Ishikawa (cell line): ENCODE measurements at regions not wholly inside any gene's neighbourhood (a gene's known extent, or its start where the extent isn't known, plus 50 kb on each side); places are given as distances from the start of the nearest gene placed in this dataset.

Experiments
- CEBPB ChIP-seq: IDR thresholded peaks from 2 replicates; pipeline ENCODE4 v1.6.1; 2012
- CREB1 ChIP-seq: IDR thresholded peaks from 2 replicates; pipeline ENCODE4 v1.6.1; 2012; ENCODE audit warnings: low read depth
- EGR1 ChIP-seq: IDR thresholded peaks from 2 replicates; pipeline ENCODE4 v1.6.1; 2012
- EP300 ChIP-seq: IDR thresholded peaks from 2 replicates; pipeline ENCODE4 v1.6.1; 2012; ENCODE audit warnings: borderline replicate concordance
- FOXM1 ChIP-seq: IDR thresholded peaks from 2 replicates; pipeline ENCODE4 v1.6.1; 2012; ENCODE audit warnings: low read depth, borderline replicate concordance
- NFIC ChIP-seq: IDR thresholded peaks from 2 replicates; pipeline ENCODE4 v1.6.1; 2012
- RAD21 ChIP-seq: IDR thresholded peaks from 2 replicates; pipeline ENCODE4 v1.6.1; 2012; ENCODE audit warnings: low read depth
- TAF1 ChIP-seq: IDR thresholded peaks from 2 replicates; pipeline ENCODE4 v1.6.1; 2012; ENCODE audit warnings: low read depth, mild to moderate bottlenecking
- TCF12 ChIP-seq: IDR thresholded peaks from 2 replicates; pipeline ENCODE4 v1.6.1; 2012; ENCODE audit warnings: low read depth
- TEAD4 ChIP-seq: IDR thresholded peaks from 2 replicates; pipeline ENCODE4 v1.6.1; 2012
- YY1 ChIP-seq: IDR thresholded peaks from 2 replicates; pipeline ENCODE4 v1.6.1; 2012; ENCODE audit warnings: low read depth
- ZBTB7A ChIP-seq: IDR thresholded peaks from 2 replicates; pipeline ENCODE4 v1.6.1; 2012; ENCODE audit warnings: low read depth
- TF ChIP-seq, protein P1 (sequence below): IDR thresholded peaks from 2 replicates; pipeline ENCODE4 v1.6.1; 2012; ENCODE audit warnings: low read depth, mild to moderate bottlenecking
- TF ChIP-seq, protein P2 (sequence below): IDR thresholded peaks from 2 replicates; pipeline ENCODE4 v1.6.1; 2012
- TF ChIP-seq, protein P3 (sequence below): IDR thresholded peaks from 2 replicates; pipeline ENCODE4 v1.6.1; 2012

DNA sequence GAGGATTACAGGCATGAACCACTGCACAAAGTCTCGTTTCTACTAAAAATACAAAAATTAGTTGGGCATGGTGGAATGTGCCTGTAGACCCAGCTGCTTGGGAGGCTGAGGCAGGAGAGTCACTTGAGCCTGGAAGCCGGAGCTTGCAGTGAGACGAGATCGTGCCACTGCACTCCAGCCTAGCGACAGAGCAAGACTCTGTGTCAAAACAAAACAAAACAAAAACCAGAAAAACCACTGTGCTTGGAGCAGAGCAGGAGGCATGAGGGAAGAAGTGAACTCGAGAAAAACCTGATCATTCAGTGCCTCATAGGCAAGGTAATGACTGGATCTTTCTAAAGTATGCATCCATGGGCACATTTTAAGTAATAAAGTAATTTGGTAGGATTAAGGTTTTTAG is 487.8 kb downstream of the KCNH5 start:
- TF ChIP-seq ZBTB7A: no peak
- no peak for TF ChIP-seq EP300
- TF ChIP-seq TAF1: no peak

DNA sequence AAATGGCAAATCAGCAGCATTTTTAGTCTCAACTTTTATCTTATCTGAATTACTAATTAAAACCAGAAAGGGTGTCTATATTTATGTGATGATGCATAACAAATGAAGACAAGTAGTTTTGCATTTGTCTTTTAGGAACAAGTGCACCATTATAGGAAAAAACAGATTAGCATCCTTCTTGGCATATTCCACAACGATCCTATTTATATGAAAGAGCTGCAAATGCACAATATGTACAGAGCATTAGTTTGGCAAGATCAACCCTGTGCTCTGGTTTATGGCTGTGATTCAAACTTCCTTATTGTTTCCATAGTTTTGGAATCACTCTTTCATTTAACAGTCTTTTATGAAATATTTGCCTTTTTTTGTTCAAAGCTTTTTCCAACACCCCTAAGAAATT is 486.8 kb downstream of the KCNH5 start:
- TF ChIP-seq TAF1: no peak
- no peak for TF ChIP-seq EP300
- TF ChIP-seq, protein P1, sequence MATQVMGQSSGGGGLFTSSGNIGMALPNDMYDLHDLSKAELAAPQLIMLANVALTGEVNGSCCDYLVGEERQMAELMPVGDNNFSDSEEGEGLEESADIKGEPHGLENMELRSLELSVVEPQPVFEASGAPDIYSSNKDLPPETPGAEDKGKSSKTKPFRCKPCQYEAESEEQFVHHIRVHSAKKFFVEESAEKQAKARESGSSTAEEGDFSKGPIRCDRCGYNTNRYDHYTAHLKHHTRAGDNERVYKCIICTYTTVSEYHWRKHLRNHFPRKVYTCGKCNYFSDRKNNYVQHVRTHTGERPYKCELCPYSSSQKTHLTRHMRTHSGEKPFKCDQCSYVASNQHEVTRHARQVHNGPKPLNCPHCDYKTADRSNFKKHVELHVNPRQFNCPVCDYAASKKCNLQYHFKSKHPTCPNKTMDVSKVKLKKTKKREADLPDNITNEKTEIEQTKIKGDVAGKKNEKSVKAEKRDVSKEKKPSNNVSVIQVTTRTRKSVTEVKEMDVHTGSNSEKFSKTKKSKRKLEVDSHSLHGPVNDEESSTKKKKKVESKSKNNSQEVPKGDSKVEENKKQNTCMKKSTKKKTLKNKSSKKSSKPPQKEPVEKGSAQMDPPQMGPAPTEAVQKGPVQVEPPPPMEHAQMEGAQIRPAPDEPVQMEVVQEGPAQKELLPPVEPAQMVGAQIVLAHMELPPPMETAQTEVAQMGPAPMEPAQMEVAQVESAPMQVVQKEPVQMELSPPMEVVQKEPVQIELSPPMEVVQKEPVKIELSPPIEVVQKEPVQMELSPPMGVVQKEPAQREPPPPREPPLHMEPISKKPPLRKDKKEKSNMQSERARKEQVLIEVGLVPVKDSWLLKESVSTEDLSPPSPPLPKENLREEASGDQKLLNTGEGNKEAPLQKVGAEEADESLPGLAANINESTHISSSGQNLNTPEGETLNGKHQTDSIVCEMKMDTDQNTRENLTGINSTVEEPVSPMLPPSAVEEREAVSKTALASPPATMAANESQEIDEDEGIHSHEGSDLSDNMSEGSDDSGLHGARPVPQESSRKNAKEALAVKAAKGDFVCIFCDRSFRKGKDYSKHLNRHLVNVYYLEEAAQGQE: no peak
- TF ChIP-seq TCF12: no peak
- no peak for TF ChIP-seq TEAD4
- no peak for TF ChIP-seq FOXM1
- TF ChIP-seq ZBTB7A: no peak
- TF ChIP-seq CEBPB: no peak
- TF ChIP-seq, protein P2, sequence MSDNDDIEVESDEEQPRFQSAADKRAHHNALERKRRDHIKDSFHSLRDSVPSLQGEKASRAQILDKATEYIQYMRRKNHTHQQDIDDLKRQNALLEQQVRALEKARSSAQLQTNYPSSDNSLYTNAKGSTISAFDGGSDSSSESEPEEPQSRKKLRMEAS: no peak
- no peak for TF ChIP-seq EGR1
- TF ChIP-seq, protein P3, sequence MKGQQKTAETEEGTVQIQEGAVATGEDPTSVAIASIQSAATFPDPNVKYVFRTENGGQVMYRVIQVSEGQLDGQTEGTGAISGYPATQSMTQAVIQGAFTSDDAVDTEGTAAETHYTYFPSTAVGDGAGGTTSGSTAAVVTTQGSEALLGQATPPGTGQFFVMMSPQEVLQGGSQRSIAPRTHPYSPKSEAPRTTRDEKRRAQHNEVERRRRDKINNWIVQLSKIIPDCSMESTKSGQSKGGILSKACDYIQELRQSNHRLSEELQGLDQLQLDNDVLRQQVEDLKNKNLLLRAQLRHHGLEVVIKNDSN: no peak
- no peak for TF ChIP-seq RAD21
- TF ChIP-seq NFIC: no peak
- no peak for TF ChIP-seq YY1
- no peak for TF ChIP-seq CREB1

DNA sequence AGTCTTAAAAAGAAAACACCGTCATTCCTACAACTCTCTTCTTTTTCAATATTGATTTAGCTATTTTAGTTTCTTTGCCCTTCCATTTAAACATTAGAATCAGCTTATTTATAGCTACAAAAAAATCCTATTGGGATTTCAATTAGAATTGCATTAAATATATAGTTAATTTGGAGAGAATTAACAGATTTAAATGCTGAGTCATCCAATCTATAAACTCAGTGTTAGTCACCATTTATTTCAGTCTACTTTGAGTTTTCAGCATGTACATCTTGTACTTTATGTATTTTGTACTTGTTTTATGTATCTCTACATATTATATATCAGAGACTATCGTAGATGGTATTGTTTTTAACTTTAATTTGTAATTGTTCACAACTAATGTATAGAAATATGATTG is 460.0 kb downstream of the KCNH5 start:
- TF ChIP-seq, protein P1: no peak
- TF ChIP-seq CREB1: no peak
- TF ChIP-seq TCF12: no peak
- TF ChIP-seq FOXM1: no peak
- TF ChIP-seq, protein P2: no peak
- TF ChIP-seq, protein P3: no peak
- TF ChIP-seq TAF1: no peak
- TF ChIP-seq NFIC: no peak
- TF ChIP-seq EGR1: no peak

DNA sequence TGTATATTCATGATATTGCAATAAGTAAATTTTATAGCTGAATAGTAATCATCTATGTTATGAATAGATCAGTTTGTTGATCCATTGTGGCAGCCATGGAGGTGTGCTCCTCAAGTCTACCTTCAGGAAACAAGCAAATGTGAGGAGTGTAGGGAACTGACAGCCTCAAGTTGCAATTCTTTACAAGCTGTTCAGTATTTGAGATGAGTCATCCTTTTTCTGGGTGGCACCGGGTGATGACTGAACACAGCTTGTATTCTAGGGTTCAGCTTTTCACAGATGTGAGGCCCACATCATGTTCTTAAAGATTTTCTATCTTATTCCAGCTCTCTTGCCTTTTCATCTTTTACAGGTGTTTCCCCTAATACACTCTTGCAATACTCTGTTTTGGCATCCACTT is 452.4 kb downstream of the KCNH5 start:
- TF ChIP-seq, protein P1: no peak
- TF ChIP-seq RAD21 (no peak), EP300 (no peak), FOXM1 (no peak), CREB1 (no peak), TAF1 (no peak), YY1 (no peak), TCF12 (no peak), TEAD4 (no peak), EGR1 (no peak)
- TF ChIP-seq, protein P2: no peak
- TF ChIP-seq, protein P3: no peak

DNA sequence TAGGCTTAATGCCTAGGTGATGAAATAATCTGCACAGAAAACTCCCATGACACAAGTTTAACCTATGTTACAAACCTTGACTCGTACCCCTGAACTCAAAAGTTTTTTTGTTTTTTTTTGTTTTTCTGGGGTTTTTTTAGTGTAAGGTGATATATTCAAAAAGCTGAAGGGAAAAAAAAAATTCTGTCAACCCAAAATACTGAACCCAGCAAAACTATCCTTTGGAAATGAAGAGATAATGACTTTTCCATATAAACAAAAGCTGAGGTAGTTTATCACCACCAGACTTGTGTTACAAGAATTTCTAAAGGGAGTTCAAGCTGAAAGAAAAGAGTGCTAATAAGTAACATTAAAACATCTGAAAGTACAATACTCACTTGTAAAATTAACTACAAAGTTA is 448.1 kb downstream of the KCNH5 start:
- no peak for TF ChIP-seq TCF12
- TF ChIP-seq, protein P1: no peak
- TF ChIP-seq, protein P2: no peak
- no peak for TF ChIP-seq CEBPB
- TF ChIP-seq FOXM1: no peak
- no peak for TF ChIP-seq ZBTB7A
- TF ChIP-seq EGR1: no peak
- TF ChIP-seq, protein P3: no peak
- TF ChIP-seq RAD21: no peak
